NB4 (cell line): ENCODE measurements at regions not wholly inside any gene's neighbourhood (a gene's known extent, or its start where the extent isn't known, plus 50 kb on each side); places are given as distances from the start of the nearest gene placed in this dataset.
A peak's percentile ranks its signal among the peaks of the same experiment; 100 is the strongest.

Experiments
- DNase-seq: peaks from one replicate; pipeline ENCODE4 v3.0.0; 2010; ENCODE audit warnings: low read depth
- H3K4me3 ChIP-seq: one replicate; pipeline ENCODE4 v1.5.1; 2011; ENCODE audit warnings: mild to moderate bottlenecking, low read depth, low read length, moderate library complexity
- MAX ChIP-seq: IDR thresholded peaks from 2 replicates; pipeline ENCODE4 v1.6.1; 2011; ENCODE audit warnings: low read depth, low read length
- MYC ChIP-seq: IDR thresholded peaks from 2 replicates; pipeline ENCODE4 v1.6.1; 2011; ENCODE audit warnings: low read depth, low read length
- POLR2A ChIP-seq: IDR thresholded peaks from 2 replicates; pipeline ENCODE4 v1.6.1; 2011; ENCODE audit warnings: mild to moderate bottlenecking; ENCODE audit not compliant: insufficient read length; ENCODE audit errors: extremely low read depth
- TF ChIP-seq, protein P1 (sequence below): IDR thresholded peaks from one replicate; pipeline ENCODE4 v1.5.1; 2012; ENCODE audit warnings: low read depth, low read length

GRCh38 chr11:79594834-79595233, 154.0 kb upstream of the TENM4 start:
- peak; percentile 5 for DNase-seq
- H3K4me3 ChIP-seq: no peak overlapping the region
- TF ChIP-seq, protein P1, sequence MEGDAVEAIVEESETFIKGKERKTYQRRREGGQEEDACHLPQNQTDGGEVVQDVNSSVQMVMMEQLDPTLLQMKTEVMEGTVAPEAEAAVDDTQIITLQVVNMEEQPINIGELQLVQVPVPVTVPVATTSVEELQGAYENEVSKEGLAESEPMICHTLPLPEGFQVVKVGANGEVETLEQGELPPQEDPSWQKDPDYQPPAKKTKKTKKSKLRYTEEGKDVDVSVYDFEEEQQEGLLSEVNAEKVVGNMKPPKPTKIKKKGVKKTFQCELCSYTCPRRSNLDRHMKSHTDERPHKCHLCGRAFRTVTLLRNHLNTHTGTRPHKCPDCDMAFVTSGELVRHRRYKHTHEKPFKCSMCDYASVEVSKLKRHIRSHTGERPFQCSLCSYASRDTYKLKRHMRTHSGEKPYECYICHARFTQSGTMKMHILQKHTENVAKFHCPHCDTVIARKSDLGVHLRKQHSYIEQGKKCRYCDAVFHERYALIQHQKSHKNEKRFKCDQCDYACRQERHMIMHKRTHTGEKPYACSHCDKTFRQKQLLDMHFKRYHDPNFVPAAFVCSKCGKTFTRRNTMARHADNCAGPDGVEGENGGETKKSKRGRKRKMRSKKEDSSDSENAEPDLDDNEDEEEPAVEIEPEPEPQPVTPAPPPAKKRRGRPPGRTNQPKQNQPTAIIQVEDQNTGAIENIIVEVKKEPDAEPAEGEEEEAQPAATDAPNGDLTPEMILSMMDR: no peak
- TF ChIP-seq POLR2A: no peak
- no peak for TF ChIP-seq MAX
- TF ChIP-seq MYC: no peak

DNA sequence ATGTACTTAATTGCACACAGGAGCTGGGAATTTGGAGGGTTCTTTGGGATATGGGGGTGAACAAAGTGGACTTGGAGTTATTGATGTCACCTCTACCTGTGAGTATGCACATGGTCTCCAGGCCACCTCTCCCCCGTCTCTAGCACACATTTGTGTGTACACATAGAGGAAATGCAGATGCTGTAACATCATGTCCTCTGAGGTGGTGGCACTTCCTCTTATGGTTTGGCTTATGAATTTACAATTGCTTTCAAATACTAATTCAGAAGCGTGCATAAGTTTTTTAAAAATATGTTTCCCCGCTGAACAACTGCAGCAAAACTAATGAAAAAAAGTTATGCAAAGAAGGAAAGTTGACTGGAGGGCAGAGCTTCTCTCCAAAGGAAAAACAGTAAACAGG, 152.0 kb upstream of the TENM4 start:
- TF ChIP-seq MAX (no peak), MYC (no peak), POLR2A (no peak)
- TF ChIP-seq, protein P1: no peak
- H3K4me3 ChIP-seq: no peak overlapping the region
- DNase-seq: no peak

GRCh38 chr11:79592406-79592805, 151.6 kb upstream of the TENM4 start:
- no peak for TF ChIP-seq MAX
- no peak for TF ChIP-seq POLR2A
- TF ChIP-seq, protein P1: no peak
- TF ChIP-seq MYC: no peak
- no peak for DNase-seq
- no peak overlapping the region for H3K4me3 ChIP-seq

DNA sequence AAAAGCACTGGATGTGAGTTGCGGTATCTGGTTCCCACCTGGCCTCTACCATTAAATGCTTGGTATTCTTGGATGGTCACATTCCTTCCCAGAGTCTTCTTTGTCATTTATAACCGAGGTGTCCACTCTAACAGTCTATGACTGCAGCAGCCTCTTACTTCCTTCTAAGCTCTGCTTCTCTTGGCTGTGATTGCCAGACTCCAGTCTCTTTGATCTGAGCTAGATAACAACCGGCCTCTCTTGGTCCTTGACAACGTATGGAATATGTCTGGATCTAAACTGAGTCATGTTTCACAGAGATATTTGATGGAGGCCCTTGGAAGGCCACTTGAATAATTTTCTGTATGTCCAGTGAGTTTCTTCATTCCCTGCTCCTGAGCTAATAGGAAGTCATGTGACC, 141.6 kb upstream of the TENM4 start:
- H3K4me3 ChIP-seq: no peak overlapping the region
- no peak for TF ChIP-seq MYC
- TF ChIP-seq MAX: no peak
- no peak for TF ChIP-seq POLR2A
- TF ChIP-seq, protein P1: no peak
- DNase-seq: no peak

- no peak overlapping the region for H3K4me3 ChIP-seq
- DNase-seq: no peak
- TF ChIP-seq MYC (no peak), MAX (no peak), POLR2A (no peak)
- TF ChIP-seq, protein P1: no peak
These were observed 138.2 kb upstream of the TENM4 start for GRCh38 chr11:79579063-79579462.

DNA sequence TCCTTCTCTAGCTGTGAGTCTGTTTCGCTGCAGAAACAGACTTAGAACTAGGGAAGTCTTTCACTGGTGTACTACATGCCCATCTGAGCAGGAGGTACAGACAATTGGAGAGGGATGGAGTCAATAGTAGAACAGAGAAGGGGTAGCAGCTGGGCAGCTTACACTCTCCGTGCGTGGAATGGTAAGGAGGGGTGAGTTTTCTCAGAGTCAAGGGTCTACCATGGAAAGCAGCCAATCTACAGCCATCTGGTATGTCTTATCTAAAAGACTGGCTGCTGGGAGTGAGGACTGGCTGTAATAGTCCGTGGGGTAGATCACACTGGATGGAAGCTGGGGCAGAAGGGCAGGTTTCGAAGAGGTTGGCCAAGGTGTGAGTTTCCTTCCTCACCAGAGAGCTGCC, 137.3 kb upstream of the TENM4 start:
- no peak overlapping the region for H3K4me3 ChIP-seq
- DNase-seq: no peak
- TF ChIP-seq MYC: no peak
- TF ChIP-seq MAX: no peak
- TF ChIP-seq, protein P1: no peak
- TF ChIP-seq POLR2A: no peak
